H1 (cell line): ENCODE measurements at regions not wholly inside any gene's neighbourhood (a gene's known extent, or its start where the extent isn't known, plus 50 kb on each side); places are given as distances from the start of the nearest gene placed in this dataset.

ENCODE experiments used
- CTCF ChIA-PET: fragments of 300-600 bp; sonication (Branson Sonifier 250); formaldehyde crosslinking; loops from one replicate; lab custom pipeline; 2021; ENCODE audit not compliant: partially characterized antibody; lab: Charles Lee
- POLR2A ChIA-PET: fragments of 300-600 bp; sonication (Branson Sonifier 250); formaldehyde crosslinking; loops from one replicate; lab custom pipeline; 2021; ENCODE audit warnings: inconsistent platforms; ENCODE audit not compliant: partially characterized antibody; lab: Charles Lee
- DNase-seq, 2 experiments: peaks; one replicate each; pipeline versions ENCODE4 v3.0.0 to v3.0.0-alpha.2; 2010 to 2022; ENCODE audit warnings: low spot score in 2 of 2, low read depth in 1 of 2, mixed read lengths in 1 of 2
- FAIRE-seq: peaks from 2 replicates; lab custom pipeline; 2011; peaks lifted over from hg19 to GRCh38; lab: Jason Lieb, UNC
- H2AFZ ChIP-seq: 2 replicates; pipeline ENCODE4 v1.8.1; 2012; ENCODE audit warnings: low read length, inconsistent platforms
- H2AK5ac ChIP-seq: 2 replicates; pipeline ENCODE4 v1.6.1; 2013; ENCODE audit warnings: low read depth, low read length
- H2BK120ac ChIP-seq: replicated peaks from 2 replicates; pipeline ENCODE3; 2013; ENCODE audit warnings: low read depth, low read length, inconsistent platforms
- H2BK12ac ChIP-seq: 2 replicates; pipeline ENCODE4 v1.6.1; 2013; ENCODE audit warnings: low read depth, low read length
- H2BK15ac ChIP-seq: 2 replicates; pipeline ENCODE4 v1.6.1; 2013; ENCODE audit warnings: low read length
- H2BK20ac ChIP-seq: 2 replicates; pipeline ENCODE4 v1.6.1; 2013; ENCODE audit warnings: low read length
- H2BK5ac ChIP-seq: 2 replicates; pipeline ENCODE4 v1.6.1; 2013; ENCODE audit warnings: low read depth, low read length
- H3K14ac ChIP-seq: 2 replicates; pipeline ENCODE4 v1.6.1; 2013; ENCODE audit warnings: inconsistent platforms; ENCODE audit not compliant: insufficient read length
- H3K18ac ChIP-seq: 2 replicates; pipeline ENCODE4 v1.6.1; 2013; ENCODE audit warnings: low read length; ENCODE audit errors: extremely low read depth
- H3K23ac ChIP-seq: 2 replicates; pipeline ENCODE4 v1.6.1; 2013; ENCODE audit warnings: inconsistent platforms; ENCODE audit not compliant: insufficient read length
- H3K23me2 ChIP-seq: 2 replicates; pipeline ENCODE4 v1.6.1; 2013; ENCODE audit warnings: low read depth, low read length
- H3K27ac ChIP-seq: 2 replicates; pipeline ENCODE4 v1.6.1; 2011; ENCODE audit warnings: low read depth, low read length, inconsistent platforms
- H3K27me3 ChIP-seq, 4 experiments: replicated peaks in 1 of 4; 1 replicate in 1 of 4; 2 replicates in 3 of 4; pipeline versions ENCODE4 v1.6.1 to v1.8.1; 2011 to 2013; ENCODE audit warnings: low read length in 3 of 4, mild to moderate bottlenecking in 3 of 4, inconsistent platforms in 2 of 4, mixed read lengths in 2 of 4, moderate library complexity in 1 of 4; ENCODE audit not compliant: control insufficient read depth in 3 of 4, insufficient read depth in 3 of 4; ENCODE audit errors: extremely low read depth in 1 of 4
- H3K36me3 ChIP-seq, 4 experiments: 2 replicates each; pipeline versions ENCODE4 v1.6.1 to v1.8.1; 2011 to 2013; ENCODE audit warnings: mild to moderate bottlenecking in 4 of 4, low read length in 3 of 4, moderate library complexity in 2 of 4, control low read depth in 1 of 4, inconsistent platforms in 1 of 4; ENCODE audit not compliant: insufficient read depth in 4 of 4, control insufficient read depth in 2 of 4
- H3K4ac ChIP-seq: replicated peaks from 2 replicates; pipeline ENCODE3; 2013; ENCODE audit warnings: low read length, low read depth, mixed read lengths, inconsistent platforms; ENCODE audit not compliant: insufficient read length
- H3K4me1 ChIP-seq, 4 experiments: replicated peaks in 1 of 4; 1 replicate in 1 of 4; 2 replicates in 3 of 4; pipeline versions ENCODE4 v1.6.1 to v1.8.1; 2011 to 2013; ENCODE audit warnings: low read length in 3 of 4, inconsistent platforms in 2 of 4, mixed read lengths in 1 of 4; ENCODE audit not compliant: insufficient read depth in 4 of 4, control insufficient read depth in 3 of 4
- H3K4me2 ChIP-seq, 2 experiments: 2 replicates each; pipeline versions ENCODE4 v1.6.1 to v1.8.1; 2011 to 2013; ENCODE audit warnings: low read depth in 2 of 2, low read length in 2 of 2, control low read depth in 1 of 2, inconsistent platforms in 1 of 2, mild to moderate bottlenecking in 1 of 2; ENCODE audit not compliant: insufficient read depth in 1 of 2
- H3K4me3 ChIP-seq, 4 experiments: fragments of 200-600, 300-600 bp in 1 of 4; sonication (generic), shearing (Covaris generic), sonication (Bioruptor Twin) in 1 of 4; 2 replicates each; pipeline versions ENCODE4 v1.5.1 to v1.8.1; 2011 to 2016; ENCODE audit warnings: low read length in 4 of 4, low read depth in 3 of 4, control low read depth in 2 of 4, inconsistent platforms in 2 of 4, mild to moderate bottlenecking in 2 of 4, mixed read lengths in 1 of 4, moderate library complexity in 1 of 4; ENCODE audit not compliant: insufficient read depth in 2 of 4; ENCODE audit errors: extremely low read depth in 1 of 4
- H3K56ac ChIP-seq: replicated peaks from 2 replicates; pipeline ENCODE3; 2013; ENCODE audit warnings: low read depth, mild to moderate bottlenecking, mixed read lengths, low read length, inconsistent platforms; ENCODE audit not compliant: insufficient read length
- H3K79me1 ChIP-seq: 2 replicates; pipeline ENCODE4 v1.6.1; 2013; ENCODE audit warnings: low read depth, low read length, control low read depth
- H3K79me2 ChIP-seq, 2 experiments: 2 replicates each; pipeline versions ENCODE4 v1.6.1 to v1.8.1; 2012 to 2013; ENCODE audit warnings: low read length in 2 of 2, mild to moderate bottlenecking in 2 of 2, inconsistent platforms in 1 of 2; ENCODE audit not compliant: insufficient read depth in 2 of 2, control insufficient read depth in 1 of 2
- H3K9ac ChIP-seq, 4 experiments: replicated peaks in 1 of 4; 1 replicate in 1 of 4; 2 replicates in 3 of 4; pipeline versions ENCODE4 v1.6.1 to v1.8.1; 2011 to 2013; ENCODE audit warnings: low read depth in 3 of 4, low read length in 3 of 4, control low read depth in 2 of 4, mild to moderate bottlenecking in 2 of 4, moderate library complexity in 2 of 4, inconsistent platforms in 1 of 4; ENCODE audit errors: extremely low read depth in 1 of 4
- H3K9me3 ChIP-seq, 2 experiments: 2 replicates each; pipeline versions ENCODE4 v1.6.1 to v1.8.1; 2012 to 2013; ENCODE audit warnings: mild to moderate bottlenecking in 2 of 2, moderate library complexity in 2 of 2, control low read depth in 1 of 2, inconsistent platforms in 1 of 2, low read depth in 1 of 2, low read length in 1 of 2, mixed read lengths in 1 of 2; ENCODE audit not compliant: insufficient read depth in 2 of 2
- H4K20me1 ChIP-seq, 2 experiments: replicated peaks in 1 of 2; 2 replicates each; pipeline versions ENCODE3 to v1.8.1; 2011 to 2013; ENCODE audit warnings: inconsistent platforms in 2 of 2, low read length in 2 of 2, mild to moderate bottlenecking in 1 of 2; ENCODE audit not compliant: insufficient read depth in 2 of 2, control insufficient read depth in 1 of 2
- H4K5ac ChIP-seq: 2 replicates; pipeline ENCODE4 v1.6.1; 2013; ENCODE audit warnings: low read length, low read depth, mixed read lengths, inconsistent platforms; ENCODE audit not compliant: insufficient read length
- H4K8ac ChIP-seq: 2 replicates; pipeline ENCODE4 v1.8.0; 2013; ENCODE audit warnings: mild to moderate bottlenecking, moderate library complexity, low read length, inconsistent platforms; ENCODE audit not compliant: insufficient read depth; ENCODE audit errors: extremely low read depth
- H4K91ac ChIP-seq: replicated peaks from 2 replicates; pipeline ENCODE3; 2013; ENCODE audit warnings: low read length, mixed read lengths, inconsistent platforms; ENCODE audit not compliant: insufficient read length
- TBP ChIP-seq: IDR thresholded peaks from 2 replicates; pipeline ENCODE4 v1.6.1; 2011; ENCODE audit warnings: low read depth, low read length, improper control_type of control experiment

- Histone ChIP-seq H2AFZ (no peak overlapping the region), H3K23me2 (no peaks in the 10 kb centered on the region), H2BK20ac (no peak overlapping the region), H3K36me3 (no peaks in the 10 kb centered on the region), H3K27ac (no peak overlapping the region), H3K56ac (no peak overlapping the region), H3K4me2 (no peak overlapping the region), H3K79me1 (no peaks in the 10 kb centered on the region), H3K4me1 (no peaks in the 10 kb centered on the region; a peak in 2 of 7 replicates), H2AK5ac (no peak overlapping the region), H2BK12ac (no peak overlapping the region), H4K91ac (no peak overlapping the region), H2BK5ac (no peak overlapping the region), H3K9ac (no peak overlapping the region), H3K9me3 (no peaks in the 10 kb centered on the region), H3K14ac (no peak overlapping the region), H3K27me3 (no peaks in the 10 kb centered on the region), H3K4ac (no peak overlapping the region), H3K18ac (no peak overlapping the region), H3K4me3 (no peak overlapping the region), H4K5ac (no peak overlapping the region), H3K79me2 (no peaks in the 10 kb centered on the region), H2BK15ac (no peak overlapping the region), H4K20me1 (no peaks in the 10 kb centered on the region), H2BK120ac (no peak overlapping the region), H4K8ac (no peak overlapping the region), H3K23ac (no peak overlapping the region)
- ChIA-PET CTCF (interaction anchor here (1.3 to 2.7 kb wide), 2 partner anchors 11 to 13 kb away, joined by 4 to 14 read pairs; no protein-coding TSS in a partner anchor), POLR2A (no interaction called here)
- no peak for TF ChIP-seq TBP
- FAIRE-seq: no peak
- no peak for DNase-seq
Observed at GRCh38 chr21:27224169-27224568, 257.3 kb upstream of the ADAMTS5 start.
